ENCODE measurements at regions not wholly inside any gene's neighbourhood (a gene's known extent, or its start where the extent isn't known, plus 50 kb on each side); places are given as distances from the start of the nearest gene placed in this dataset.
"Not testable (repeated sequence)": the region's sequence is repeated elsewhere in the genome, so short reads cannot be mapped to it uniquely, and the experiment has no call there.

DNA sequence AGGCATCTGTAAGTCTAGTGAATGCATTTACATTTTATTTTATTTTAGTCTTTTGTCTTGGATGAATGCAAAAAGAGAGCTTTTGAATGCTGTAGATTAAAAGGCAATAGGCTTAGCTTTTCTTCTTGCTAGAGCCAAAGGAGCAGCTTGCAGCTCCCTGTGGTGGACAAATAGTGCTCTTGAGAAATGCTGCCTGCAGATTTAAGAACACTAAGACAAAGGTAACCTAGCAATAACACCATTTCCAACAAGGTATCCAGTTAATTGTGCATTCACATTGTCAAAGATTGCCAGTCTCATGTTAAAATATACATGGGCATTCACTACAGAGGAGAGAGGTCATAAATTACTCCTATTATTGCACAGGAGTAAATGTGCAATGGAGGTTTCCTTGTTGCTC, 859.2 kb upstream of the PRKX start:
- H3K9me3 Mint-ChIP-seq, result peaks cover 4% of the 10 kb centered on the region
- ATAC-seq (ENCODE audit: low read depth) (no peak), DNase-seq (ENCODE audit: low spot score in 2 of 2) (no peak)
- H3K27ac Mint-ChIP-seq, result no peak overlapping the region
- H3K27me3 Mint-ChIP-seq, result no peaks in the 10 kb centered on the region
- no peaks in the 10 kb centered on the region for H3K36me3 Mint-ChIP-seq
- no peaks in the 10 kb centered on the region for H3K4me1 Mint-ChIP-seq
- no peak overlapping the region for H3K4me3 Mint-ChIP-seq

- no peak for DNase-seq (ENCODE audit: low spot score in 2 of 2)
- no peaks in the 10 kb centered on the region for H3K36me3 Mint-ChIP-seq
- no peaks in the 10 kb centered on the region for H3K27me3 Mint-ChIP-seq
- no peak overlapping the region for H3K27ac Mint-ChIP-seq
- no peaks in the 10 kb centered on the region for H3K4me1 Mint-ChIP-seq
- no peak overlapping the region for H3K4me3 Mint-ChIP-seq
- ATAC-seq (ENCODE audit: low read depth), result no peak
- H3K9me3 Mint-ChIP-seq, result peaks cover 4% of the 10 kb centered on the region
Observed at GRCh38 chrX:4570151-4570550, 856.7 kb upstream of the PRKX start.

DNA sequence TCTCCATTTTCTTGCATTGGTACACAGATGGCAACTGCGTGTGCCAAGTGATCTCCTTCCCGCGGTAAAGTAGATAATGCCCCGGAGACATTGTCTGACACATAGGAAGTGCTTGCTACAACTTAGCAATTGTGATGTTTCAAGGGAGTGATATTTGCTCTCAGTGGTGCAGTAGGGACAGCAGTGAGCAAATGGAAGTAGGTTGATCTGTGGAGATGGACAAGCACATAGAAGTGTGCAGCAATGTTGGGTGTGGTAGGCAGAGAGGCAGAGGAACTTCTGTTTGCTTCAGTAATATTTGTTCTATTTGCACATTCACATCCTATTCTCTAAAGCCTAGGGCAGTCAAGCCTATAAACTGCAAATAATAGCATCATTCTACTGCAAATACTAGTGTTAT, 846.7 kb upstream of the PRKX start:
- no peaks in the 10 kb centered on the region for H3K36me3 Mint-ChIP-seq
- no peaks in the 10 kb centered on the region for H3K27me3 Mint-ChIP-seq
- no peaks in the 10 kb centered on the region for H3K4me1 Mint-ChIP-seq

GRCh38 chrX:4550018-4550417, 836.6 kb upstream of the PRKX start:
- DNase-seq (ENCODE audit: low spot score in 2 of 2) (no peak), ATAC-seq (ENCODE audit: low read depth) (no peak)
- Mint-ChIP-seq H3K9me3 (no peaks in the 10 kb centered on the region), H3K27ac (no peak overlapping the region), H3K36me3 (no peaks in the 10 kb centered on the region), H3K4me1 (no peaks in the 10 kb centered on the region), H3K4me3 (no peak overlapping the region), H3K27me3 (no peaks in the 10 kb centered on the region)

More for the DNA sequence above, 846.7 kb upstream of the PRKX start:
- no peak for ATAC-seq (ENCODE audit: low read depth)
- no peak for DNase-seq (ENCODE audit: low spot score in 2 of 2)
- Mint-ChIP-seq H3K27ac (no peak overlapping the region), H3K9me3 (no peaks in the 10 kb centered on the region), H3K4me3 (no peak overlapping the region)

DNA sequence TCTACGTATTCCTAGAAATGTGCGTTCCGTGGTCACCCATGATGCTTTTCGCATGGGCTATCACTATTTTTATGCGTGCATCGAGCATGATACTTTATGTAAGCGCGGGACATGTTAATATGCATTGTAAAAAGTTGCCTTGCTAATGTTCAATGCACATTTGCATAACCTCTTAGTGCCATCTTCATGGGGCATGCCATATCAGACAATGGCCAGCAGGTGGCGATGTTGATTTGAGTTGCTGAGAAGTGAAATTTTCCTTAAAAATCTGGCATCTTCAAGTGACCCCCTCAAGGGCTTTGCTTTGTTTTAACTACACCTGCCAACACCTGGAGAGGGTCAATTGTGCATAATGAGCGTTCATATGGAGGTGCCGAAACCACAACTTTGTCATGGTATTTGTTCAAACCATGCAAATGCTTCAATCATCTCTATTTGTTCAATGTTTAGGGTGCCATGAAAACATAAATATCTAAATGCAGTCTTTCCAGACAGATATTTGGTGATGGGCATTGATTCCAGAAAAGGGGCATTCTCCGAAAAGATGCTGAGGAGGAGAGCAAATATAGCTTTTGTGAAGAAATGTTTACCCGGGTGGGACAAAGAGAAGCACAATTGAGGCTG, 833.9 kb upstream of the PRKX start:
- H3K4me1 Mint-ChIP-seq, result no peaks in the 10 kb centered on the region
- H3K27me3 Mint-ChIP-seq, result no peaks in the 10 kb centered on the region
- H3K27ac Mint-ChIP-seq, result no peak overlapping the region
- peak; percentile 21 to 42 for DNase-seq (ENCODE audit: low spot score in 2 of 2)
- H3K4me3 Mint-ChIP-seq, result no peak overlapping the region
- H3K9me3 Mint-ChIP-seq, result no peaks in the 10 kb centered on the region
- ATAC-seq (ENCODE audit: low read depth), result no peak
- H3K36me3 Mint-ChIP-seq, result no peaks in the 10 kb centered on the region

GRCh38 chrX:4546178-4546577, 832.7 kb upstream of the PRKX start:
- not testable (repeated sequence) for H3K27me3 Mint-ChIP-seq; H3K27ac Mint-ChIP-seq; DNase-seq (ENCODE audit: low spot score in 2 of 2); H3K36me3 Mint-ChIP-seq; H3K9me3 Mint-ChIP-seq; H3K4me3 Mint-ChIP-seq; H3K4me1 Mint-ChIP-seq; ATAC-seq (ENCODE audit: low read depth)

DNA sequence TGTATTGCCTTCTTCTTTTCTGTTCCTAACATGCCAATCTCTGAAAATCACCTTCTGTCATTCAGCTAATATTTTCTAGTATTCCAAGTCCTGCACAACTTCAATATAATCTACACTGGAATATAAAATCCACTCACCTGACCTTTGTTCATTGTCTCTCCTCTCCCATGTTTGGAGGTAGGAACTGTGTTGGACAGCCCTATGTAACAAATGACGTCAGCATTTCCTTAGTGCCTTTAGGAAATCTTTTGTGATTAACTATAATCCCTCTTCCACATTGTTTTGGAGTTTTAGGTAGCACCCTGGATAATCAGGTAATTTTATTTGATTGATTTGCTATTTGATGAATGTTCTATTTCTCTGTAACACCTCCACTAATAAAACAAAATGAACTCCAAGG, 814.8 kb upstream of the PRKX start:
- Mint-ChIP-seq H3K4me3 (no peak overlapping the region), H3K27me3 (no peaks in the 10 kb centered on the region), H3K4me1 (no peaks in the 10 kb centered on the region), H3K9me3 (no peaks in the 10 kb centered on the region), H3K36me3 (no peaks in the 10 kb centered on the region), H3K27ac (no peak overlapping the region)
- DNase-seq (ENCODE audit: low spot score in 2 of 2), result no peak
- ATAC-seq (ENCODE audit: low read depth), result no peak

- no peaks in the 10 kb centered on the region for H3K27me3 Mint-ChIP-seq
- H3K4me1 Mint-ChIP-seq, result no peaks in the 10 kb centered on the region
- no peaks in the 10 kb centered on the region for H3K36me3 Mint-ChIP-seq
- H3K27ac Mint-ChIP-seq, result no peak overlapping the region
- no peak for ATAC-seq (ENCODE audit: low read depth)
- H3K9me3 Mint-ChIP-seq, result no peaks in the 10 kb centered on the region
- H3K4me3 Mint-ChIP-seq, result no peak overlapping the region
- DNase-seq (ENCODE audit: low spot score in 2 of 2), result no peak
Observed at GRCh38 chrX:4485912-4486311, 772.5 kb upstream of the PRKX start.

DNA sequence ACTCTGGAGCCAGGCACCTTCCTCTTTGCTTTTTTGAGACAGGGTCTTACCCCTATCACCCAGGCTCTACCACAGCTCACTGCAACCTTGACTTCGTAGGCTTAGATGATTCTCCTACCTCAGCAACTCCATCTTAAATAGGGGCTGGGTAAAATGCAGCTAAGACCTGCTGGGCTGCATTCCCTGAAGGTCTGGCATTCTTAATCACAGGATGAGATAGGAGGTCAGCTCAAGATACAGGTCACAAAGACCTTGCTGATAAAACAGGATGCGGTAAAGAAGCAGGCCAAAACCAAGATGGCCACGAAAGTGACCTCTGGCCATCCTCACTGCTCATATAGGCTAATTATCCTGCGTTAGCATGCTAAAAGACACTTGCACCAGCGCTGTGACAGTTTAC, 770.8 kb upstream of the PRKX start:
- ATAC-seq (ENCODE audit: low read depth), result no peak

GRCh38 chrX:4451591-4451990, 738.1 kb upstream of the PRKX start:
- H3K4me1 Mint-ChIP-seq, result no peaks in the 10 kb centered on the region

More for the DNA sequence above, 770.8 kb upstream of the PRKX start:
- Mint-ChIP-seq H3K36me3 (no peaks in the 10 kb centered on the region), H3K4me1 (no peaks in the 10 kb centered on the region), H3K27me3 (no peaks in the 10 kb centered on the region), H3K27ac (no peak overlapping the region), H3K9me3 (no peaks in the 10 kb centered on the region), H3K4me3 (no peak overlapping the region)
- DNase-seq (ENCODE audit: low spot score in 2 of 2), result no peak

DNA sequence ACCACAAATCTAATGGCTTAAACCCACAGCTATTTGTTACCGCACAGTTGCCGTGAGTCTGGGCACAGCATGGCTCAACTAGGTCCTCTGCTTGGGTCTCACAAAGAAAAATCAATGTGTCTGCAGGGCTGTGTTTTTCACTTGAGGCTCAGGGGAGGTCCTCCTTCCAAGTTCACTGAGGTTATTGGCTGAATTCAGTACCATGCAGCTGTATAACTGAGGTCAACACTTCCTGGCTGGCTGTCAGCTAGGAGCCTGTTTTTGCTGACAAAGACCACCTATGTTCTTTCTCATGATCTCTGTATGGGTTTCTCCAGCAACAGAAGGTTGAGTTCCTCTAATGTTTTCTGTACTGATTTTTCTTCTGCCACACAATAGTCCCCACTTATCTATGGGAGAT, 736.7 kb upstream of the PRKX start:
- DNase-seq (ENCODE audit: low spot score in 2 of 2), result no peak
- ATAC-seq (ENCODE audit: low read depth), result no peak
- H3K4me3 Mint-ChIP-seq, result no peak overlapping the region
- no peak overlapping the region for H3K27ac Mint-ChIP-seq
- H3K27me3 Mint-ChIP-seq, result no peaks in the 10 kb centered on the region
- peaks cover 8% of the 10 kb centered on the region for H3K9me3 Mint-ChIP-seq
- no peaks in the 10 kb centered on the region for H3K4me1 Mint-ChIP-seq
- H3K36me3 Mint-ChIP-seq, result no peaks in the 10 kb centered on the region

More at GRCh38 chrX:4451591-4451990, 738.1 kb upstream of the PRKX start:
- ATAC-seq (ENCODE audit: low read depth) (no peak), DNase-seq (ENCODE audit: low spot score in 2 of 2) (no peak)
- Mint-ChIP-seq H3K4me3 (no peak overlapping the region), H3K9me3 (peaks cover 8% of the 10 kb centered on the region), H3K27me3 (no peaks in the 10 kb centered on the region), H3K27ac (no peak overlapping the region), H3K36me3 (no peaks in the 10 kb centered on the region)

- Mint-ChIP-seq H3K27me3 (no peaks in the 10 kb centered on the region), H3K4me3 (no peak overlapping the region), H3K4me1 (no peaks in the 10 kb centered on the region), H3K27ac (no peak overlapping the region), H3K9me3 (no peaks in the 10 kb centered on the region), H3K36me3 (no peaks in the 10 kb centered on the region)
- DNase-seq (ENCODE audit: low spot score in 2 of 2) (no peak), ATAC-seq (ENCODE audit: low read depth) (no peak)
Observed at GRCh38 chrX:4435905-4436304, 722.5 kb upstream of the PRKX start.

- Mint-ChIP-seq H3K27ac (no peak overlapping the region), H3K9me3 (peaks cover 3% of the 10 kb centered on the region), H3K4me3 (no peak overlapping the region), H3K4me1 (no peaks in the 10 kb centered on the region), H3K36me3 (no peaks in the 10 kb centered on the region), H3K27me3 (no peaks in the 10 kb centered on the region)
- no peak for ATAC-seq (ENCODE audit: low read depth)
- DNase-seq (ENCODE audit: low spot score in 2 of 2), result no peak
Observed at GRCh38 chrX:4397471-4397870, 684.0 kb upstream of the PRKX start.

DNA sequence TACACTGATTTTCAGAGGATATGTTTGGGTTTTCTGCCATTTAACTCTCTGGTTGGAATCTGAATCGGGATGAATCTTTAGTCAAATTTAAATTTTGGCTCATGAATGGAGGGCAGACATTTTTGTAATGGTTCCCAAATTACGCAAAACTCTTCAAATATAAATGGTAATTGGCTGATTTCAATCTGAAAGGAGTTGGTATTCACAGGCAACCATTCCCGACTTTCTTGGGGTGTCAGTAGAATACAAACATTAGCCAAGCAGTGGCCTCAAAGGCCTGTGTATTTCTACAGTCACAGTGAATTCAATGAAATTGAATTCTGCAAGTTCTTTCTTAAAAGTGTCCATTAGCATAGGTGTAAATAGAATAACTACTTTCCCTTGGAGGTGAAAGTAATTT, 668.8 kb upstream of the PRKX start:
- Mint-ChIP-seq H3K27ac (no peak overlapping the region), H3K36me3 (no peaks in the 10 kb centered on the region), H3K4me3 (no peak overlapping the region), H3K4me1 (no peaks in the 10 kb centered on the region), H3K9me3 (no peaks in the 10 kb centered on the region), H3K27me3 (no peaks in the 10 kb centered on the region)
- DNase-seq (ENCODE audit: low spot score in 2 of 2) (no peak), ATAC-seq (ENCODE audit: low read depth) (no peak)

- no peak for DNase-seq (ENCODE audit: low spot score in 2 of 2)
- H3K27ac Mint-ChIP-seq, result no peak overlapping the region
- H3K36me3 Mint-ChIP-seq, result no peaks in the 10 kb centered on the region
- H3K27me3 Mint-ChIP-seq, result no peaks in the 10 kb centered on the region
- H3K4me3 Mint-ChIP-seq, result no peak overlapping the region
- ATAC-seq (ENCODE audit: low read depth), result no peak
- H3K4me1 Mint-ChIP-seq, result no peaks in the 10 kb centered on the region
- H3K9me3 Mint-ChIP-seq, result no peaks in the 10 kb centered on the region
Observed at GRCh38 chrX:4380710-4381109, 667.3 kb upstream of the PRKX start.
